ENCODE measurements at regions not wholly inside any gene's neighbourhood (a gene's known extent, or its start where the extent isn't known, plus 50 kb on each side); places are given as distances from the start of the nearest gene placed in this dataset.

DNA sequence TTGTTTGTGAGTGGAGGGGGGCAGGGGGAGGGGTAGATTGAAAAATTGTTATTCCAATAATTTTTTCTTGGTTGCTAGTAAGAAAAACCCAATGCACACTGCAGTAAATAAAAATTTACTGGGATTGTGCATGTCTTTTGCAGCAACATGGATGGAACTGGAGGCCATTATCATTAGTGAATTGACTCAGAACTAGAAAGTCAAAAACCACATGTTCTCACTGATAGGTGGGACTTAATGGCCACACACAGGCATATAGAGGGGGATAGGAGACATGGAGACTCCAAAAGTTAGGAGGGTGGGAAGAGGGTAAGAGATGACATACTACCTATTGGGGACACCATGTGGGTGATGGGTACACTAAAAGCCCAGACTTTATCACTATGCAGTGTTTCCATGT, 67.2 kb downstream of the BUB3 start:
- Histone ChIP-seq H3K4me1 (ENCODE audit: insufficient read depth, low read length) (no peaks in the 10 kb centered on the region), H3K27ac (ENCODE audit: low read length) (no peak overlapping the region), H3K9me3 (ENCODE audit: insufficient read depth, low read length, severe bottlenecking) (peaks cover 3% of the 10 kb centered on the region), H3K27me3 (ENCODE audit: insufficient read depth, low read length, poor library complexity) (no peaks in the 10 kb centered on the region), H2AFZ (ENCODE audit: low read depth, low read length) (no peak overlapping the region), H3K4me2 (ENCODE audit: insufficient read depth, low read length) (no peak overlapping the region), H3K9ac (ENCODE audit: low read depth, low read length) (no peak overlapping the region), H3K79me2 (ENCODE audit: insufficient read depth, low read length) (no peaks in the 10 kb centered on the region), H3K4me3 (ENCODE audit: low read depth in 1 of 2, low read length in 2 of 2) (no peak overlapping the region), H3K36me3 (ENCODE audit: insufficient read depth, low read length) (no peaks in the 10 kb centered on the region), H4K20me1 (ENCODE audit: insufficient read depth, low read length) (no peaks in the 10 kb centered on the region)
- DNase-seq (no peak), ATAC-seq (ENCODE audit: insufficient read depth, low read depth) (no peak)
- TF ChIP-seq CTCF (IDR thresholded peaks at IDR 0.05; ENCODE audit: borderline replicate concordance, extremely low read depth, low read length, poor library complexity, severe bottlenecking) (no peak), EZH2 (IDR thresholded peaks at IDR 0.05; ENCODE audit: borderline replicate concordance, low read depth, low read length, severe bottlenecking) (no peak)

- Histone ChIP-seq H3K79me2 (ENCODE audit: insufficient read depth, low read length) (no peaks in the 10 kb centered on the region), H2AFZ (ENCODE audit: low read depth, low read length) (no peak overlapping the region), H3K27ac (ENCODE audit: low read length) (no peak overlapping the region), H3K27me3 (ENCODE audit: insufficient read depth, low read length, poor library complexity) (no peaks in the 10 kb centered on the region), H3K4me2 (ENCODE audit: insufficient read depth, low read length) (no peak overlapping the region), H4K20me1 (ENCODE audit: insufficient read depth, low read length) (no peaks in the 10 kb centered on the region), H3K9me3 (ENCODE audit: insufficient read depth, low read length, severe bottlenecking) (no peaks in the 10 kb centered on the region), H3K9ac (ENCODE audit: low read depth, low read length) (no peak overlapping the region), H3K4me3 (ENCODE audit: low read depth in 1 of 2, low read length in 2 of 2) (no peak overlapping the region), H3K36me3 (ENCODE audit: insufficient read depth, low read length) (no peaks in the 10 kb centered on the region), H3K4me1 (ENCODE audit: insufficient read depth, low read length) (no peaks in the 10 kb centered on the region)
- no peak for ATAC-seq (ENCODE audit: insufficient read depth, low read depth)
- no peak for DNase-seq
- TF ChIP-seq CTCF (IDR thresholded peaks at IDR 0.05; ENCODE audit: borderline replicate concordance, extremely low read depth, low read length, poor library complexity, severe bottlenecking) (no peak), EZH2 (IDR thresholded peaks at IDR 0.05; ENCODE audit: borderline replicate concordance, low read depth, low read length, severe bottlenecking) (no peak)
Measured at GRCh38 chr10:123222832-123223231, 68.6 kb downstream of the BUB3 start.

DNA sequence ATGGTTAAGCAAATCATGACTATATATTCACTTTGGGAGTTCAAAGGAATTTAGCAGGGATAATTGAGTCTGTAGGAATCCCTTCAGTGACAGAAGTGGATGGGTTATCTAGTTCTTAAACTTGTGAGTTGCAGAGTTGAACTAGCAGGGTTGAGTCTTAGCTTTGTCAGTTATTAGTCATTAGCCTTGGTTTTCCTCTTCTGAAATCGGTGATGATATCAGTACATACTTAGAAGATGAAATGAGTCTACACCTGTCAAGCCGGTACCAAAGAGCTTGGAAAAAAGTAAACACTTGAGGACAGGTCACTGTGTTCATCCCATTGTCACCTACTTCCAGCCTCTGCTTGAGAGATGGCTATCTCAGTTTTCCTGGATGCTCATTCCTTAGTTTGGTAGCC, 73.5 kb downstream of the BUB3 start:
- H3K9me3 ChIP-seq (ENCODE audit: insufficient read depth, low read length, severe bottlenecking), result no peaks in the 10 kb centered on the region
- no peaks in the 10 kb centered on the region for H3K36me3 ChIP-seq (ENCODE audit: insufficient read depth, low read length)
- H3K27ac ChIP-seq (ENCODE audit: low read length), result no peak overlapping the region
- no peaks in the 10 kb centered on the region for H4K20me1 ChIP-seq (ENCODE audit: insufficient read depth, low read length)
- H3K27me3 ChIP-seq (ENCODE audit: insufficient read depth, low read length, poor library complexity), result no peaks in the 10 kb centered on the region
- TF ChIP-seq CTCF (IDR thresholded peaks at IDR 0.05; ENCODE audit: borderline replicate concordance, extremely low read depth, low read length, poor library complexity, severe bottlenecking), result no peak
- no peak for TF ChIP-seq EZH2 (IDR thresholded peaks at IDR 0.05; ENCODE audit: borderline replicate concordance, low read depth, low read length, severe bottlenecking)
- no peak for DNase-seq
- H3K4me1 ChIP-seq (ENCODE audit: insufficient read depth, low read length), result no peaks in the 10 kb centered on the region
- H3K4me3 ChIP-seq (ENCODE audit: low read depth in 1 of 2, low read length in 2 of 2), result no peak overlapping the region
- H3K4me2 ChIP-seq (ENCODE audit: insufficient read depth, low read length), result no peak overlapping the region
- no peaks in the 10 kb centered on the region for H3K79me2 ChIP-seq (ENCODE audit: insufficient read depth, low read length)
- no peak overlapping the region for H2AFZ ChIP-seq (ENCODE audit: low read depth, low read length)
- H3K9ac ChIP-seq (ENCODE audit: low read depth, low read length), result no peak overlapping the region
- ATAC-seq (ENCODE audit: insufficient read depth, low read depth), result no peak

Measured in DND-41 (cell line).